Stomach (tissue), 4 donors: ENCODE measurements at regions not wholly inside any gene's neighbourhood (a gene's known extent, or its start where the extent isn't known, plus 50 kb on each side); places are given as distances from the start of the nearest gene placed in this dataset.

Source experiments
- EP300 ChIP-seq: sonication (generic); formaldehyde crosslinking; IDR thresholded peaks from one replicate; pipeline ENCODE4 v1.6.1; 2017; ENCODE audit warnings: antibody characterized with exemption
- POLR2A ChIP-seq, 4 donors: fragments of 450-650 bp; IDR thresholded peaks; one replicate each; pipeline ENCODE4 v1.6.1; 2016; ENCODE audit warnings: antibody characterized with exemption in 4 of 4, control low read depth in 2 of 4, mild to moderate bottlenecking in 1 of 4, moderate library complexity in 1 of 4
- POLR2AphosphoS5 ChIP-seq, 3 donors: sonication (generic); formaldehyde crosslinking; IDR thresholded peaks; one replicate each; pipeline ENCODE4 v1.6.1; 2016; ENCODE audit warnings: antibody characterized with exemption in 3 of 3
- TF ChIP-seq, protein P1 (sequence below), 7 experiments: fragments of 450-650 bp in 4 of 7; fragments of 200-600 bp in 3 of 7; sonication (generic) in 3 of 7; IDR thresholded peaks; one replicate each; pipeline ENCODE4 v1.5.1; 2016 to 2019; ENCODE audit warnings: antibody characterized with exemption in 7 of 7, control low read depth in 2 of 7, mild to moderate bottlenecking in 1 of 7

- TF ChIP-seq POLR2A (IDR thresholded peaks at IDR 0.05) (no peak), POLR2AphosphoS5 (IDR thresholded peaks at IDR 0.05) (no peak), EP300 (no peak)
- TF ChIP-seq, protein P1, sequence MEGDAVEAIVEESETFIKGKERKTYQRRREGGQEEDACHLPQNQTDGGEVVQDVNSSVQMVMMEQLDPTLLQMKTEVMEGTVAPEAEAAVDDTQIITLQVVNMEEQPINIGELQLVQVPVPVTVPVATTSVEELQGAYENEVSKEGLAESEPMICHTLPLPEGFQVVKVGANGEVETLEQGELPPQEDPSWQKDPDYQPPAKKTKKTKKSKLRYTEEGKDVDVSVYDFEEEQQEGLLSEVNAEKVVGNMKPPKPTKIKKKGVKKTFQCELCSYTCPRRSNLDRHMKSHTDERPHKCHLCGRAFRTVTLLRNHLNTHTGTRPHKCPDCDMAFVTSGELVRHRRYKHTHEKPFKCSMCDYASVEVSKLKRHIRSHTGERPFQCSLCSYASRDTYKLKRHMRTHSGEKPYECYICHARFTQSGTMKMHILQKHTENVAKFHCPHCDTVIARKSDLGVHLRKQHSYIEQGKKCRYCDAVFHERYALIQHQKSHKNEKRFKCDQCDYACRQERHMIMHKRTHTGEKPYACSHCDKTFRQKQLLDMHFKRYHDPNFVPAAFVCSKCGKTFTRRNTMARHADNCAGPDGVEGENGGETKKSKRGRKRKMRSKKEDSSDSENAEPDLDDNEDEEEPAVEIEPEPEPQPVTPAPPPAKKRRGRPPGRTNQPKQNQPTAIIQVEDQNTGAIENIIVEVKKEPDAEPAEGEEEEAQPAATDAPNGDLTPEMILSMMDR (IDR thresholded peaks at IDR 0.05) = no peak
Measured at GRCh38 chr6:164417537-164418261, 891.7 kb downstream of the C6orf118 start.
